ENCODE measurements at regions not wholly inside any gene's neighbourhood (a gene's known extent, or its start where the extent isn't known, plus 50 kb on each side); places are given as distances from the start of the nearest gene placed in this dataset.

GRCh38 chr3:66567077-66567476, 66.3 kb upstream of the LRIG1 start (continued):
- TF ChIP-seq, protein P1, sequence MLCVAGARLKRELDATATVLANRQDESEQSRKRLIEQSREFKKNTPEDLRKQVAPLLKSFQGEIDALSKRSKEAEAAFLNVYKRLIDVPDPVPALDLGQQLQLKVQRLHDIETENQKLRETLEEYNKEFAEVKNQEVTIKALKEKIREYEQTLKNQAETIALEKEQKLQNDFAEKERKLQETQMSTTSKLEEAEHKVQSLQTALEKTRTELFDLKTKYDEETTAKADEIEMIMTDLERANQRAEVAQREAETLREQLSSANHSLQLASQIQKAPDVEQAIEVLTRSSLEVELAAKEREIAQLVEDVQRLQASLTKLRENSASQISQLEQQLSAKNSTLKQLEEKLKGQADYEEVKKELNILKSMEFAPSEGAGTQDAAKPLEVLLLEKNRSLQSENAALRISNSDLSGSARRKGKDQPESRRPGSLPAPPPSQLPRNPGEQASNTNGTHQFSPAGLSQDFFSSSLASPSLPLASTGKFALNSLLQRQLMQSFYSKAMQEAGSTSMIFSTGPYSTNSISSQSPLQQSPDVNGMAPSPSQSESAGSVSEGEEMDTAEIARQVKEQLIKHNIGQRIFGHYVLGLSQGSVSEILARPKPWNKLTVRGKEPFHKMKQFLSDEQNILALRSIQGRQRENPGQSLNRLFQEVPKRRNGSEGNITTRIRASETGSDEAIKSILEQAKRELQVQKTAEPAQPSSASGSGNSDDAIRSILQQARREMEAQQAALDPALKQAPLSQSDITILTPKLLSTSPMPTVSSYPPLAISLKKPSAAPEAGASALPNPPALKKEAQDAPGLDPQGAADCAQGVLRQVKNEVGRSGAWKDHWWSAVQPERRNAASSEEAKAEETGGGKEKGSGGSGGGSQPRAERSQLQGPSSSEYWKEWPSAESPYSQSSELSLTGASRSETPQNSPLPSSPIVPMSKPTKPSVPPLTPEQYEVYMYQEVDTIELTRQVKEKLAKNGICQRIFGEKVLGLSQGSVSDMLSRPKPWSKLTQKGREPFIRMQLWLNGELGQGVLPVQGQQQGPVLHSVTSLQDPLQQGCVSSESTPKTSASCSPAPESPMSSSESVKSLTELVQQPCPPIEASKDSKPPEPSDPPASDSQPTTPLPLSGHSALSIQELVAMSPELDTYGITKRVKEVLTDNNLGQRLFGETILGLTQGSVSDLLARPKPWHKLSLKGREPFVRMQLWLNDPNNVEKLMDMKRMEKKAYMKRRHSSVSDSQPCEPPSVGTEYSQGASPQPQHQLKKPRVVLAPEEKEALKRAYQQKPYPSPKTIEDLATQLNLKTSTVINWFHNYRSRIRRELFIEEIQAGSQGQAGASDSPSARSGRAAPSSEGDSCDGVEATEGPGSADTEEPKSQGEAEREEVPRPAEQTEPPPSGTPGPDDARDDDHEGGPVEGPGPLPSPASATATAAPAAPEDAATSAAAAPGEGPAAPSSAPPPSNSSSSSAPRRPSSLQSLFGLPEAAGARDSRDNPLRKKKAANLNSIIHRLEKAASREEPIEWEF (IDR thresholded peaks at IDR 0.05; ENCODE audit: insufficient replicate concordance, low read depth, low read length) = no peak
- TF ChIP-seq LARP7 (IDR thresholded peaks at IDR 0.05) (no peak), EP300 (IDR thresholded peaks at IDR 0.05; ENCODE audit: borderline replicate concordance in 1 of 2, control insufficient read depth in 1 of 2, low read depth in 2 of 2, low read length in 2 of 2) (no peak), CEBPB (IDR thresholded peaks at IDR 0.05; ENCODE audit: borderline replicate concordance in 1 of 2, low read depth in 2 of 2, low read length in 2 of 2) (no peak), USF2 (IDR thresholded peaks at IDR 0.05; ENCODE audit: borderline replicate concordance, low read depth, low read length) (no peak), NRF1 (conservative IDR thresholded peaks at IDR 0.05; ENCODE audit: low read depth, low read length) (no peak)

Measured in GM12878 (cell line).